ENCODE measurements at regions not wholly inside any gene's neighbourhood (a gene's known extent, or its start where the extent isn't known, plus 50 kb on each side); places are given as distances from the start of the nearest gene placed in this dataset.

GRCh38 chr13:87837946-87838345 is 166.8 kb downstream of the SLITRK5 start (continued):
- TF ChIP-seq ETS1 (IDR thresholded peaks at IDR 0.05) (no peak), REST (IDR thresholded peaks at IDR 0.05; ENCODE audit: unreplicated experiment) (no peak), POLR2AphosphoS5 (IDR thresholded peaks at IDR 0.05; ENCODE audit: low read depth) (no peak)

- Histone ChIP-seq H4K20me1 (replicated peaks; ENCODE audit: insufficient read depth) (no peaks in the 10 kb centered on the region), H3K36me3 (ENCODE audit: insufficient read depth) (no peaks in the 10 kb centered on the region), H3K4me3 (no peak overlapping the region), H3K27ac (ENCODE audit: low read depth) (no peak overlapping the region), H3F3A (replicated peaks; ENCODE audit: low read depth) (no peaks in the 10 kb centered on the region), H3K27me3 (ENCODE audit: insufficient read depth) (no peaks in the 10 kb centered on the region), H3K9me2 (ENCODE audit: insufficient read depth) (no peaks in the 10 kb centered on the region), H3K79me2 (replicated peaks; ENCODE audit: insufficient read depth) (no peaks in the 10 kb centered on the region), H3K4me1 (ENCODE audit: insufficient read depth) (no peaks in the 10 kb centered on the region), H3K4me2 (no peak overlapping the region), H2AFZ (no peak overlapping the region)
- no peak for DNase-seq (ENCODE audit: low spot score)
- Mint-ChIP-seq H3K9me3 (no peaks in the 10 kb centered on the region), H3K27me3 (ENCODE audit: insufficient read depth, low read depth, poor library complexity) (no peaks in the 10 kb centered on the region), H3K4me3 (no peak overlapping the region), H3K36me3 (ENCODE audit: low read depth) (no peaks in the 10 kb centered on the region), H3K27ac (no peak overlapping the region), H3K4me1 (no peaks in the 10 kb centered on the region)
- no peak for ATAC-seq
- TF ChIP-seq REST (IDR thresholded peaks at IDR 0.05; ENCODE audit: unreplicated experiment) = no peak
Observed at GRCh38 chr13:87851410-87851809, 180.2 kb downstream of the SLITRK5 start.

- ATAC-seq (no peak), DNase-seq (ENCODE audit: low spot score) (no peak)
- no peak overlapping the region for H2AFZ ChIP-seq
- H3K4me2 ChIP-seq = no peak overlapping the region
- peaks cover 12% of the 10 kb centered on the region; the same call in 2 of the 3 replicates for H3K4me1 Mint-ChIP-seq
- H3K4me1 ChIP-seq (ENCODE audit: insufficient read depth) = peaks cover 18% of the 10 kb centered on the region
- H3K27ac Mint-ChIP-seq = no peak overlapping the region
- H3K9me2 ChIP-seq (ENCODE audit: insufficient read depth) = no peaks in the 10 kb centered on the region
- H3K4me3 Mint-ChIP-seq = no peak overlapping the region
- no peaks in the 10 kb centered on the region for H4K20me1 ChIP-seq (replicated peaks; ENCODE audit: insufficient read depth)
- H3K9me3 Mint-ChIP-seq = no peaks in the 10 kb centered on the region
- H3K36me3 ChIP-seq (ENCODE audit: insufficient read depth) = no peaks in the 10 kb centered on the region
- H3K27ac ChIP-seq (ENCODE audit: low read depth) = no peak overlapping the region
- no peaks in the 10 kb centered on the region for H3K79me2 ChIP-seq (replicated peaks; ENCODE audit: insufficient read depth)
- H3K4me3 ChIP-seq = no peak overlapping the region
- no peaks in the 10 kb centered on the region for H3K27me3 ChIP-seq (ENCODE audit: insufficient read depth)
- H3F3A ChIP-seq (replicated peaks; ENCODE audit: low read depth) = no peaks in the 10 kb centered on the region
- H3K27me3 Mint-ChIP-seq (ENCODE audit: insufficient read depth, low read depth, poor library complexity) = no peaks in the 10 kb centered on the region
- no peaks in the 10 kb centered on the region for H3K36me3 Mint-ChIP-seq (ENCODE audit: low read depth)
- TF ChIP-seq NANOG (IDR thresholded peaks at IDR 0.05; ENCODE audit: borderline replicate concordance) (no peak), JUNB (IDR thresholded peaks at IDR 0.05; ENCODE audit: unreplicated experiment) (no peak), ZNF114 (CRISPR knock-in tag; IDR thresholded peaks at IDR 0.05) (no peak)
Observed at GRCh38 chr13:87855553-87855952, 184.4 kb downstream of the SLITRK5 start.

Measured in GM23338 (cell line).